MM.1S (cell line): ENCODE measurements at regions not wholly inside any gene's neighbourhood (a gene's known extent, or its start where the extent isn't known, plus 50 kb on each side); places are given as distances from the start of the nearest gene placed in this dataset.

ENCODE experiments used
- DNase-seq: peaks from one replicate; pipeline ENCODE4 v3.0.0-alpha.2; 2015
- H2AFZ ChIP-seq: fragments of 300-600 bp; sonication (generic); 2 replicates; pipeline ENCODE4 v1.6.0; 2016; ENCODE audit warnings: antibody characterized with exemption, low read length
- H3F3A ChIP-seq: fragments of 300-600 bp; sonication (generic); 2 replicates; pipeline ENCODE4 v1.6.1; 2016; ENCODE audit warnings: mild to moderate bottlenecking, antibody characterized with exemption, low read length, moderate library complexity, mixed read lengths; ENCODE audit not compliant: insufficient read depth
- H3K27ac ChIP-seq: fragments of 300-600 bp; sonication (generic); 2 replicates; pipeline ENCODE4 v1.5.1; 2016; ENCODE audit warnings: mild to moderate bottlenecking, low read length
- H3K27me3 ChIP-seq: fragments of 300-600 bp; sonication (generic); replicated peaks from 2 replicates; pipeline ENCODE4 v1.6.0; 2016; ENCODE audit warnings: low read length; ENCODE audit not compliant: insufficient read depth
- H3K36me3 ChIP-seq: fragments of 300-600 bp; sonication (generic); replicated peaks from 2 replicates; pipeline ENCODE4 v1.6.1; 2016; ENCODE audit warnings: mild to moderate bottlenecking, low read length, mixed read lengths; ENCODE audit not compliant: insufficient read depth
- H3K4me1 ChIP-seq: fragments of 300-600 bp; sonication (generic); 2 replicates; pipeline ENCODE4 v1.6.1; 2016; ENCODE audit warnings: low read length, mixed read lengths
- H3K4me2 ChIP-seq: fragments of 300-600 bp; sonication (generic); 2 replicates; pipeline ENCODE4 v1.6.0; 2016; ENCODE audit warnings: low read depth, low read length
- H3K4me3 ChIP-seq: fragments of 300-600 bp; sonication (generic); 2 replicates; pipeline ENCODE4 v1.5.1; 2016; ENCODE audit warnings: low read length, mixed read lengths
- H3K79me2 ChIP-seq: fragments of 300-600 bp; sonication (generic); 2 replicates; pipeline ENCODE4 v1.6.1; 2016; ENCODE audit warnings: mixed run types, low read length, mixed read lengths
- H3K9ac ChIP-seq: fragments of 300-600 bp; sonication (generic); 2 replicates; pipeline ENCODE4 v1.6.1; 2016; ENCODE audit warnings: low read length, mixed read lengths
- H3K9me2 ChIP-seq: fragments of 300-600 bp; sonication (generic); replicated peaks from 2 replicates; pipeline ENCODE4 v1.6.1; 2016; ENCODE audit warnings: mild to moderate bottlenecking, low read length, mixed read lengths; ENCODE audit not compliant: insufficient read depth
- H3K9me3 ChIP-seq: fragments of 300-600 bp; sonication (generic); replicated peaks from 2 replicates; pipeline ENCODE4 v1.6.1; 2016; ENCODE audit warnings: mild to moderate bottlenecking, low read length, mixed read lengths; ENCODE audit not compliant: insufficient read depth
- H4K20me1 ChIP-seq: fragments of 300-600 bp; sonication (generic); 2 replicates; pipeline ENCODE4 v1.6.1; 2016; ENCODE audit warnings: mild to moderate bottlenecking, low read length, moderate library complexity, mixed read lengths; ENCODE audit not compliant: insufficient read depth
- EZH2 ChIP-seq: fragments of 300-600 bp; sonication (generic); optimal IDR thresholded peaks from 2 replicates; pipeline ENCODE3; 2017; ENCODE audit warnings: low read depth, mild to moderate bottlenecking, antibody characterized with exemption, low read length, mixed read lengths
- EZH2phosphoT487 ChIP-seq: fragments of 300-600 bp; sonication (generic); IDR thresholded peaks from 2 replicates; pipeline ENCODE4 v1.6.1; 2018; ENCODE audit warnings: antibody characterized with exemption, low read length
- TF ChIP-seq, protein P1 (sequence below): fragments of 300-600 bp; sonication (generic); IDR thresholded peaks from 2 replicates; pipeline ENCODE4 v1.5.1; 2016; ENCODE audit warnings: antibody characterized with exemption, low read length, mixed read lengths

- no peaks in the 10 kb centered on the region for H3K36me3 ChIP-seq
- H3K27me3 ChIP-seq, result no peaks in the 10 kb centered on the region
- no peak overlapping the region for H3K9ac ChIP-seq
- H2AFZ ChIP-seq, result no peak overlapping the region
- H3K4me2 ChIP-seq, result no peak overlapping the region
- no peak overlapping the region for H3K27ac ChIP-seq
- TF ChIP-seq, protein P1, sequence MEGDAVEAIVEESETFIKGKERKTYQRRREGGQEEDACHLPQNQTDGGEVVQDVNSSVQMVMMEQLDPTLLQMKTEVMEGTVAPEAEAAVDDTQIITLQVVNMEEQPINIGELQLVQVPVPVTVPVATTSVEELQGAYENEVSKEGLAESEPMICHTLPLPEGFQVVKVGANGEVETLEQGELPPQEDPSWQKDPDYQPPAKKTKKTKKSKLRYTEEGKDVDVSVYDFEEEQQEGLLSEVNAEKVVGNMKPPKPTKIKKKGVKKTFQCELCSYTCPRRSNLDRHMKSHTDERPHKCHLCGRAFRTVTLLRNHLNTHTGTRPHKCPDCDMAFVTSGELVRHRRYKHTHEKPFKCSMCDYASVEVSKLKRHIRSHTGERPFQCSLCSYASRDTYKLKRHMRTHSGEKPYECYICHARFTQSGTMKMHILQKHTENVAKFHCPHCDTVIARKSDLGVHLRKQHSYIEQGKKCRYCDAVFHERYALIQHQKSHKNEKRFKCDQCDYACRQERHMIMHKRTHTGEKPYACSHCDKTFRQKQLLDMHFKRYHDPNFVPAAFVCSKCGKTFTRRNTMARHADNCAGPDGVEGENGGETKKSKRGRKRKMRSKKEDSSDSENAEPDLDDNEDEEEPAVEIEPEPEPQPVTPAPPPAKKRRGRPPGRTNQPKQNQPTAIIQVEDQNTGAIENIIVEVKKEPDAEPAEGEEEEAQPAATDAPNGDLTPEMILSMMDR, result no peak
- no peak for TF ChIP-seq EZH2phosphoT487
- TF ChIP-seq EZH2, result no peak
- no peaks in the 10 kb centered on the region for H3F3A ChIP-seq
- H3K4me3 ChIP-seq, result no peak overlapping the region
- no peaks in the 10 kb centered on the region for H4K20me1 ChIP-seq
- H3K4me1 ChIP-seq, result no peaks in the 10 kb centered on the region
- DNase-seq, result no peak
- H3K9me3 ChIP-seq, result no peaks in the 10 kb centered on the region
- H3K79me2 ChIP-seq, result no peaks in the 10 kb centered on the region
- no peaks in the 10 kb centered on the region for H3K9me2 ChIP-seq
Measured at GRCh38 chr6:159425421-159425820, 256.2 kb downstream of the FNDC1 start.

DNA sequence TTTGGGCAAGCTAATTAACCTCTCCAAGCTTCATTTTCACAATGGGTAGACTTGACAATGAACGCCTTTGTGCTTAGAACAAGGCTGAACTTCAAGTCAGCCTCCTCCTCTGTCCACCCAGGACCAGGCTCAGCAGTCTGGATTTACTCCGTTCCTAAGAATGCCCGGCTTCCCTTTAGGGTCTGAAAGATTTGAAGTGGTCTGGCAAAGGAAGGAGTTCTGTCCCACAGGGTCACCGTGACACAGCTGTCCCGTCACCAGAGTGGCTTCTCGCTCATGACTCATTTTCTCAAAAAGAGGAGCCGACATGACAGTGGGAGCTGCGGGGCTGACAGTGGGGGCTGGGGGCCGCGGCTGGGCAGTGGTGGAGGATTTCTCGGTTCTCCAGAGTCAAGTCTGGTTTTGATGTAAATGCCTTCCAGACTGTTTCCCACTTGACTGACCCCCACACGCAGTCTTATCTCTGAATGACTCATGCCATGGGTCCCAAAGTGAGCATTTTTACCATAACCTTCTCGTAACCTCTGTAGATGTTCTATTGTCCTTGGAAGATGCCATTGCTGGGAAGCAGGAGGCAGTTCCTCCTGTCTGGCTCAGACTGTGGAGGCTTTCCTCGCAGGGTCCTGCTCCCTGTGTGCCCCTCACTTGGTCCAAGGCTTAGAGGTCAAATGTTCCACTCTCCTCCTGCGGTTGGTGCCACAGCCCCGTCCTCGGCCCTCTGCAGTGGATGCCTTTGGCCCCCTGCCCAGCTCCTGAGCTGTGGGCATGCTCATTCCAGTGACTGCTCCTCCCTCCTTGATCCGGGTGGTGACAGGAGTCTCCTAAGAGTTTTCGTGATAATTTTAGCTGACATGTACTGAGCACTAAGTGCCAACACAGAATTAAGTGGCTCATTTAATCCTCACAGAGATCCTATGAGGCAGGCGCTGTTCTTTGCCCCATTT lies 253.1 kb downstream of the FNDC1 start:
- H3K9ac ChIP-seq, result no peak overlapping the region
- no peaks in the 10 kb centered on the region for H3F3A ChIP-seq
- no peaks in the 10 kb centered on the region for H3K9me3 ChIP-seq
- no peak for DNase-seq
- H3K27me3 ChIP-seq, result no peaks in the 10 kb centered on the region
- no peaks in the 10 kb centered on the region for H3K79me2 ChIP-seq
- TF ChIP-seq, protein P1, result no peak
- TF ChIP-seq EZH2 (no peak), EZH2phosphoT487 (no peak)
- H3K9me2 ChIP-seq, result no peaks in the 10 kb centered on the region
- no peaks in the 10 kb centered on the region for H3K4me1 ChIP-seq
- H3K36me3 ChIP-seq, result no peaks in the 10 kb centered on the region
- no peak overlapping the region for H2AFZ ChIP-seq
- no peak overlapping the region for H3K4me3 ChIP-seq
- no peak overlapping the region for H3K4me2 ChIP-seq
- no peak overlapping the region for H3K27ac ChIP-seq
- H4K20me1 ChIP-seq, result no peaks in the 10 kb centered on the region

DNA sequence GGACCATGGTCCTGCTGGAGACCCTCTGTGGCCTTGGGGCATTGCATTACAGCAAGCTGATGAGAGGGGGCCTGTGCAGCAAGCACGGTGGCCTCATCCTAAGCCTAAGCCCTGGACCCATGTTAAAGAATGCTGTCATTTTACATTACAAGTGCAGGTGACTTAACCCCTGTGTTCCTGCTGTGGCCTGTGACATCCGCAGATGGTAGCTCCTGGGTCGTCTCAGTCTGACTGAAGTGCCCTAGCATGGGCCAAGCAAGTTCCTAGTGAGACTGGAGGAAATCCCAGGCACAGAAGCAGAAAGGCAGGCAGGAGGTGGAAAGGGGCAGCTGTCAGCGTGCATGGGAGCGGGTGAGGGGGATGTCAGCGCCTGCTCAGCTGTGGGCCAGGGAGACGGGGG lies 252.4 kb downstream of the FNDC1 start:
- H3K27me3 ChIP-seq, result no peaks in the 10 kb centered on the region
- DNase-seq, result no peak
- no peaks in the 10 kb centered on the region for H3K9me3 ChIP-seq
- H3K4me3 ChIP-seq, result no peak overlapping the region
- H3K79me2 ChIP-seq, result no peaks in the 10 kb centered on the region
- TF ChIP-seq EZH2 (no peak), EZH2phosphoT487 (no peak)
- TF ChIP-seq, protein P1, result no peak
- H3K27ac ChIP-seq, result no peak overlapping the region
- no peak overlapping the region for H3K9ac ChIP-seq
- no peaks in the 10 kb centered on the region for H3K36me3 ChIP-seq
- H3K4me2 ChIP-seq, result no peak overlapping the region
- H4K20me1 ChIP-seq, result no peaks in the 10 kb centered on the region
- H3K4me1 ChIP-seq, result no peaks in the 10 kb centered on the region
- H3F3A ChIP-seq, result no peaks in the 10 kb centered on the region
- no peak overlapping the region for H2AFZ ChIP-seq
- H3K9me2 ChIP-seq, result no peaks in the 10 kb centered on the region
